ENCODE measurements at regions not wholly inside any gene's neighbourhood (a gene's known extent, or its start where the extent isn't known, plus 50 kb on each side); places are given as distances from the start of the nearest gene placed in this dataset.

DNA sequence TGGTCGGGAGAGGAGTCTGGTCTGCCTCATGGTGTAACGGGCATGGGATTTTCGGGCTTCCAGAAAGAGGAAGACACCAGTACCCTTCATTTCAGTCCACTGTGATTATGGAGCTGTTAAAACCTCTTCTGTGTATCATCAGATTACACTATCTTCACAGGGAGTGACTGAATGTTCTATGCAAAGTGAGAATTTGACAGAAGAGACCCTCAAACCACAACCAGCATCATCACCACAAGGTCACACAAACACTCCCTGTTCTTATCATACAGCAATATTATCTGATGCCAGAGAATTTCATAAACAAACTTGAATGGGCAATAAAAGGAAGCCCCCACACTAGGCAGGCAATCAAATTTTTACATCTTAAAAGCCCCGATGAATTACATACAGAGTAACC lies 164.2 kb downstream of the PDGFRA start:
- TF ChIP-seq POLR2AphosphoS5 (IDR thresholded peaks at IDR 0.05) (no peak), EP300 (IDR thresholded peaks at IDR 0.05) (no peak)
